Esophagus squamous epithelium (tissue), 4 donors: ENCODE measurements at regions not wholly inside any gene's neighbourhood (a gene's known extent, or its start where the extent isn't known, plus 50 kb on each side); places are given as distances from the start of the nearest gene placed in this dataset.

ENCODE experiments used
- POLR2A ChIP-seq, 4 donors: fragments of 450-650 bp; IDR thresholded peaks; one replicate each; pipeline ENCODE4 v1.6.1; 2017; ENCODE audit warnings: antibody characterized with exemption in 4 of 4, mild to moderate bottlenecking in 4 of 4, moderate library complexity in 3 of 4
- TF ChIP-seq, protein P1 (sequence below), 6 experiments: fragments of 450-650 bp in 4 of 6; fragments of 200-600 bp in 2 of 6; sonication (generic) in 2 of 6; IDR thresholded peaks; one replicate each; pipeline ENCODE4 v1.5.1; 2016 to 2019; ENCODE audit warnings: antibody characterized with exemption in 6 of 6, mild to moderate bottlenecking in 4 of 6, moderate library complexity in 4 of 6

DNA sequence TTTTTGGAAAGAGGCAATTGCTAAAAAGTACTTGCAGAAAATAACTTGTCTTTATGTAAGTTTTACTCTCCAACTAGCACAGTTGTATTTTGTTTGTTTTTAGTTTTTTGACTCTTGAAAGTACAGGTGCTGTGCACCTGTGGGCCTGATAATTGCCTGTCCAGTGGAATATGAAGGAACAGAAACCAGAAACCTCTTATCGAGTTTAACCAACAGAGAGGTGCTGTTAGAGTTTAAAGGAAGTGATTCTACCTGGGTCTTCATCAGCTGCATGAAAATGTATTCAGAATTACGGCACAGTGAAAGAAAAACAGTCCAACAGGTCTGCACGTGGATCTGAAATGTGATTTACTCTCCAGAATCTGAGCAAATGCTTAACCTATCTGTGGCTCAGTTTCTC lies 326.6 kb upstream of the POM121L12 start:
- TF ChIP-seq, protein P1, sequence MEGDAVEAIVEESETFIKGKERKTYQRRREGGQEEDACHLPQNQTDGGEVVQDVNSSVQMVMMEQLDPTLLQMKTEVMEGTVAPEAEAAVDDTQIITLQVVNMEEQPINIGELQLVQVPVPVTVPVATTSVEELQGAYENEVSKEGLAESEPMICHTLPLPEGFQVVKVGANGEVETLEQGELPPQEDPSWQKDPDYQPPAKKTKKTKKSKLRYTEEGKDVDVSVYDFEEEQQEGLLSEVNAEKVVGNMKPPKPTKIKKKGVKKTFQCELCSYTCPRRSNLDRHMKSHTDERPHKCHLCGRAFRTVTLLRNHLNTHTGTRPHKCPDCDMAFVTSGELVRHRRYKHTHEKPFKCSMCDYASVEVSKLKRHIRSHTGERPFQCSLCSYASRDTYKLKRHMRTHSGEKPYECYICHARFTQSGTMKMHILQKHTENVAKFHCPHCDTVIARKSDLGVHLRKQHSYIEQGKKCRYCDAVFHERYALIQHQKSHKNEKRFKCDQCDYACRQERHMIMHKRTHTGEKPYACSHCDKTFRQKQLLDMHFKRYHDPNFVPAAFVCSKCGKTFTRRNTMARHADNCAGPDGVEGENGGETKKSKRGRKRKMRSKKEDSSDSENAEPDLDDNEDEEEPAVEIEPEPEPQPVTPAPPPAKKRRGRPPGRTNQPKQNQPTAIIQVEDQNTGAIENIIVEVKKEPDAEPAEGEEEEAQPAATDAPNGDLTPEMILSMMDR (IDR thresholded peaks at IDR 0.05): no peak
- no peak for TF ChIP-seq POLR2A (IDR thresholded peaks at IDR 0.05)
